ENCODE measurements at regions not wholly inside any gene's neighbourhood (a gene's known extent, or its start where the extent isn't known, plus 50 kb on each side); places are given as distances from the start of the nearest gene placed in this dataset.

DNA sequence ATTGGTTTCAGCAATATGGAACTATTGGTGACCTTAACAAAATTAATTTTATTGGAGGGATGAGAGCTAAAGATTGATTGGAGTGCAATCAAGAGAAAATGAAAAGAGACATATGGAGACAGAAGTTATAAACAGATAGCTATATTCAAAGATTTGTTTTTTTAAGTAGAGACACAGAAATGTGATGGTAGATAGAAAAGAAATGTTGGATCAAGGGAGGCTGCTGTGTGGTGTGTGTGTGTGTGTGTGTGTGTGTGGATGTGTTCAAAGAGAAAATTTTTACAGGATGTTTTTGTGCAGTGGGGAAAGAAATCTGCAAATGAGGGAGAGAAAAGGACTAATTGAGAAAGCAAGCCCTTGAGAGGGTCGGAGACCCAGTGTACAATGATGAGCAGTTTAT, 249.5 kb upstream of the SPHKAP start:
- TF ChIP-seq, protein P1, sequence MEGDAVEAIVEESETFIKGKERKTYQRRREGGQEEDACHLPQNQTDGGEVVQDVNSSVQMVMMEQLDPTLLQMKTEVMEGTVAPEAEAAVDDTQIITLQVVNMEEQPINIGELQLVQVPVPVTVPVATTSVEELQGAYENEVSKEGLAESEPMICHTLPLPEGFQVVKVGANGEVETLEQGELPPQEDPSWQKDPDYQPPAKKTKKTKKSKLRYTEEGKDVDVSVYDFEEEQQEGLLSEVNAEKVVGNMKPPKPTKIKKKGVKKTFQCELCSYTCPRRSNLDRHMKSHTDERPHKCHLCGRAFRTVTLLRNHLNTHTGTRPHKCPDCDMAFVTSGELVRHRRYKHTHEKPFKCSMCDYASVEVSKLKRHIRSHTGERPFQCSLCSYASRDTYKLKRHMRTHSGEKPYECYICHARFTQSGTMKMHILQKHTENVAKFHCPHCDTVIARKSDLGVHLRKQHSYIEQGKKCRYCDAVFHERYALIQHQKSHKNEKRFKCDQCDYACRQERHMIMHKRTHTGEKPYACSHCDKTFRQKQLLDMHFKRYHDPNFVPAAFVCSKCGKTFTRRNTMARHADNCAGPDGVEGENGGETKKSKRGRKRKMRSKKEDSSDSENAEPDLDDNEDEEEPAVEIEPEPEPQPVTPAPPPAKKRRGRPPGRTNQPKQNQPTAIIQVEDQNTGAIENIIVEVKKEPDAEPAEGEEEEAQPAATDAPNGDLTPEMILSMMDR (IDR thresholded peaks at IDR 0.05): no peak
- TF ChIP-seq POLR2A (IDR thresholded peaks at IDR 0.05): no peak

All from Peyer's patch (tissue), 4 donors.